Stimulated activated CD8-positive, alpha-beta memory T cell treated with anti-CD3 and anti-CD28 coated beads, Interleukin-2, amount 100 ng/mL, for 1 hour (primary cell): ENCODE measurements at regions not wholly inside any gene's neighbourhood (a gene's known extent, or its start where the extent isn't known, plus 50 kb on each side); places are given as distances from the start of the nearest gene placed in this dataset.

Experiments used
- DNase-seq, 2 donors: peaks; one replicate each; pipeline ENCODE4 v3.0.0-alpha.2; 2020; ENCODE audit warnings: low read depth in 2 of 2

DNA sequence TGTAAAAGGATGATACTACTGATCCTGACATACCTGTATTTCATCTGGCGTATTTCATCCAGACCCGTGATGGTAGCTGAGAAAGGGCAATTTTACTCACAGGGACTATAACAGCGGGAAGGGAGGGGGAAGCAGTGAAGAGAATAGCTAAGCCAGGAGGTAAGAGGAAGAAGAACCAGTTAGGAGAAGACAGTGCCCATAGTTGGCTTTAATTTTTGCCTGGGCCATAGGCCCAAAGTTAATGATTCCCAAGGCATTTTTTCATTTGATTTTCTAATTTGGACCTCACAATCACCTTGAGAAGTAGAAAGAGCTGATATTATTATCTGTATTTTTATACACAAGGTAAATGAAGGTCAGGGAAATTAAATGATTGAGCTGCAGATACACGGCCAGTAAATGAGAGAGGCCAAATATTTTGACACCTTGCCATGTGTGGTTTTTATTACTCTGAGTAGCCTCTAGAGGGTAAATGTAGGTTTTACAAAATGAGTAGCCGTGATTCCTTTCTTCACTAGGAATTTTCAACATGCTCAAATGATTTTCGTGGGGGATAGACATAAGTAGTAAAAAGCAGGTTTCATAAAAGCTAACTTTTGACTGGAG lies 382.2 kb downstream of the FUT8 start:
- DNase-seq = no peak

GRCh38 chr14:65798216-65798615 lies 385.7 kb downstream of the FUT8 start:
- no peak for DNase-seq

DNA sequence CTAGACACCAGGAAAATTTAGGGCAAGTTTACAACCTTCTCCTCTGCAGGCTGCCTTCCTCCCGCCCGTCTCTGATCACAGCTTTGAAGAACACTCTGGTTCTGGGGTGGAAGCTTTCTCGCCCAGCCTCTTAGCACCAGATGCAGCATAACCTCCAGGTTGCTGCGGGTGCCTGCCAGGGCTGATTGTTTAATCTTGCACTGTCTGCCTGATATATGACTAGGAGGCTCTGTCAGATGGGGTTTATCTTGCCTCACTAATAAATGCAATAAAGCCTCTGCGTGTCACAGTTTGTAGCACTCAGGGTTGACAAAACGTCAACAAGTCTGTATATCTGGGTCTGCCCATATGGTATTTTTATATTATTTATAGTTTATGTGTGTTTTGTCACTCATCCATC lies 388.2 kb downstream of the FUT8 start:
- DNase-seq = no peak

DNA sequence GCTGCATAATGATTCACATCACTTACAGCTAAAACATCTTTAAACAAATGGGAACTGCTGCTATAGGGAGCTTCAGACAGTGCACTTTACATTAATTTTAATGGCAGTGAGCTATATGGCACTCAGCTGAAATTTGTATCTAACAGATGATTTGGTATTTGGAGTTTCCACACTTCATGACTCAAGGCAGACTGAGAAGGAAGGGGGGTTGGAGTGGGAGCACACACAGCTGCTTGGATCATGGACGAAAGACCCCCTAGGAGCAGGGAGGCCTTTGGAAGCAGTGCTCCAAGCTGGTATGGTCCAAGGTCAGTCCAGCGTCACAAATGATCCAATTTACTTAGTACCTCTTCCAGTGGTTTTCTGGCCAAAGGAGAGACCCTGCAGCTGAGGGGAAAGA lies 389.7 kb downstream of the FUT8 start:
- DNase-seq = no peak

- no peak for DNase-seq
These were observed 391.4 kb downstream of the FUT8 start for GRCh38 chr14:65803885-65804284.

- no peak for DNase-seq
These were observed 392.0 kb downstream of the FUT8 start for GRCh38 chr14:65804439-65805112.

DNA sequence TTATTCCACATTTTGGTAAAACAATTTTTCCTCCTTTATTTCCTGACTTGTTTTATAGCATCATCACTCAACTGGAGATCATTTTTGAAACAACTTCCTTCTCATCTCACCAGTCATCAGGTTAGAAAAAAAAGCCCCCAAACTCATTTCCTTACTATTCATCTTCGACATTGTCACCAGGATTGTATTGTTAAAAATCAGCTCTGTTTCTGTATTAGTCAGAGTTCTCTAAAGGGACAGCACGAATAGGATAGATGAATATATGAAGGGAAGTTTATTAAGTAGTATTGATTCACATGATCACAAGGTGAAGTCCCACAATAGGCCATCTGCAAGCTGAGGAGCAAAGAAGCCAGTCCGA lies 392.6 kb downstream of the FUT8 start:
- DNase-seq = no peak

- DNase-seq = no peak
These were observed 395.9 kb downstream of the FUT8 start for GRCh38 chr14:65808390-65808789.

DNA sequence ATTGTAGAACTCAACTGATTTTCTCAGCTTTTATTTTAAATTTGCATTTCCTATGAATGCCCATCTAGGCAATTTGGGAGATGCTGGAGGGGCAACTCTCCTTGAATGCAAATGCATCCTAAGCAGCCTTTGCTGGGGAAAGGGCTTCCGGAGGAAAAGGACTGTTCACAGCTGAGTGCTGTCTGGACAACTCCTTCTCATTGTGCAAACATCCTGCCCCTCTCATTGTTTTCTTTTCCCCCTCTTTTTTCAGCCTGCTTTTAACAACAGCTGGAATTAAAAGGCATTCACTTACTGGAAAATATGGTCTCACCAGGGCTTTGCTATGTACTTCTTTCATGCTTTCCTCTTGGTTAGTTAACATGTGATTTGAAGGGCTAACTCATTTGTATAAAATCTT lies 397.8 kb downstream of the FUT8 start:
- DNase-seq = no peak

GRCh38 chr14:65813760-65814384 lies 401.3 kb downstream of the FUT8 start:
- no peak for DNase-seq

- no peak for DNase-seq
These were observed 402.6 kb downstream of the FUT8 start for GRCh38 chr14:65815127-65815526.

DNA sequence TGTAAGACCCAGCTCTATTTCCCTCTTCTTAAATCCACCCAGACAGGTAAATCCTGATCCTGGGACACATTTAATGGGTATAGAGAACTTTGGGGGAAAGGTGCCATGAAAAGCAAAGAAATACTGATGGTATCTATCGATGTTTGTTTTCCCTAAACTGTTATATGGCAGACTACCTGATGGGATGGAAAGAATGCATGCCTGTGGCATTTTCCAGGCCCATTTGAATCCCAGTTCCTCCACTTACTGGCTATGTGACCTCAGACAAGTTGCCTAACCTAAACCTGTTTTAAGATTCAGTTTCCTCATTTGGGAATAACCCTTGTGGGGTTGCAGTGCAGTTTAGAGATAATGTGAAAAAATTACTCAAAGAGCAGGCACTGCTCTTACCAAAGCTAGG lies 404.5 kb downstream of the FUT8 start:
- DNase-seq = no peak

GRCh38 chr14:65819569-65819968 lies 407.0 kb downstream of the FUT8 start:
- DNase-seq = no peak

DNA sequence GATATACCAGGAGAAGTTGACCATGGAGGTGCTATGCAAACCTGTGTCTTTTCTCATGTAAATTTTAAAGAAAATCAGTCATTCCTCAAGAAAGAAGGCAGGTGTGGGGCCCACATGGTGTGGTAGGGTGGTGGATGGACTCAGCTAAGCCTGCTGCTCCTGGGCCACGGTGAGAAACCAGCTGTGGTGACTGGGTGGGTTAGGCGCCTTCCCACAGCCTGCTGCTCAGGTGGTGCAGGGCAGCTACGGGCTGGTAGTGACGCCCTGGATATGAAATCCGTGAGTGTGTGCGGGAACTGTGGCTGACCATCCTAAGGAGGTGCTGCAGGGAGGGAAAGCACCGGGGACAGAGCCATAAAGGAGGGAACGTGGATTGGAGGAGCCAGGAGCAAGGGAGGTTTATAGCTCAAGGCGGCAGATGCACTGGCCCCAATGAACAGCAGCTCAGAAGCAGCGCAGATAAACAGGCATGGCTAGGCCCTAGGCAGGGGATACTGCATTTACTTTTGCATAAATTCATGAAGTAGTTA lies 408.8 kb downstream of the FUT8 start:
- DNase-seq = no peak

GRCh38 chr14:65824285-65824977 lies 411.9 kb downstream of the FUT8 start:
- peak; percentile 16 to 24 for DNase-seq

GRCh38 chr14:65824978-65825299 lies 412.4 kb downstream of the FUT8 start:
- DNase-seq = no peak

DNA sequence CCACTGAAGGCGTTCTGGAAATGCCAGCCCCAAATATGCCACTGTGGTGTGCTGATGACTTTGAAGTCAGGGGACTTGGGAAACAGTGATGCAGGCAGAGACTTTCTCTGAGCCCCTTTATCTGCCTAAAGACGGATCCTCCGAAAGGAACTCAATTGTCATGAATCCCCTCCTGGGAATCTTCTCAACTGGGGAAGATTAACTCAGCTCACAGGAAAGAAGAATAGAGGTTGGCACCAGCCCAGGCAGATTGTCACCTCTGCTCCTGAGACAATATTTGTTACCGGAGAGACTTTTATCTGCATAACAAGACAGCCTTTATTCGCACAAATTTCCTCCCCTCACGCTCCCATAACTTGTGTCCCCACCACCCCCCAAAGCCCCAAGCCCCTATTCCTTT lies 414.4 kb downstream of the FUT8 start:
- no peak for DNase-seq

- no peak for DNase-seq
These were observed 415.0 kb downstream of the FUT8 start for GRCh38 chr14:65827520-65827919.

GRCh38 chr14:65828396-65828795 lies 415.9 kb downstream of the FUT8 start:
- no peak for DNase-seq

GRCh38 chr14:65832431-65833266 lies 420.1 kb downstream of the FUT8 start:
- DNase-seq = no peak

- DNase-seq = no peak
These were observed 420.8 kb downstream of the FUT8 start for GRCh38 chr14:65833267-65833880.
